ENCODE measurements at regions not wholly inside any gene's neighbourhood (a gene's known extent, or its start where the extent isn't known, plus 50 kb on each side); places are given as distances from the start of the nearest gene placed in this dataset.

DNA sequence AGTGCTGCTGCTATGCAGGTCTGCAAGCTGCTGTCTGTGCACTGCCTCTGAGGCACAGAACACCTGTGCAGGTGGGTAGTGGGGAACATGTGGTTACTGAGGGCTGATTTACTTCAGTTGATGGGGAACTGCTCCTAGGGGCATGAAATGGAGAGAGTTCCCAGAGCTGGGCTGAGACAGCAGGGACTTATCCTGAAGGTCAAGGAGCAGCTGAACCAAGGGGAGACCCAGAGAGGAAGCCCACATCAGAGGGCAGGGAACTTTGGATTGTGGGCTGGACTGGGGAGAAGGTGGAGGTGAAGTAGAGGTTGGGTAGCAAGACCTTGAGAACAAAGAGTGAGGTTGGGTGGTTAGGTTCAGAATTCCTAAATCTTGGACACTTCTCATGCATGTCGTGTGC is 311.9 kb downstream of the AACS start:
- TF ChIP-seq POLR2A (IDR thresholded peaks at IDR 0.05) (no peak), POLR2AphosphoS5 (IDR thresholded peaks at IDR 0.05) (no peak)
- TF ChIP-seq, protein P1, sequence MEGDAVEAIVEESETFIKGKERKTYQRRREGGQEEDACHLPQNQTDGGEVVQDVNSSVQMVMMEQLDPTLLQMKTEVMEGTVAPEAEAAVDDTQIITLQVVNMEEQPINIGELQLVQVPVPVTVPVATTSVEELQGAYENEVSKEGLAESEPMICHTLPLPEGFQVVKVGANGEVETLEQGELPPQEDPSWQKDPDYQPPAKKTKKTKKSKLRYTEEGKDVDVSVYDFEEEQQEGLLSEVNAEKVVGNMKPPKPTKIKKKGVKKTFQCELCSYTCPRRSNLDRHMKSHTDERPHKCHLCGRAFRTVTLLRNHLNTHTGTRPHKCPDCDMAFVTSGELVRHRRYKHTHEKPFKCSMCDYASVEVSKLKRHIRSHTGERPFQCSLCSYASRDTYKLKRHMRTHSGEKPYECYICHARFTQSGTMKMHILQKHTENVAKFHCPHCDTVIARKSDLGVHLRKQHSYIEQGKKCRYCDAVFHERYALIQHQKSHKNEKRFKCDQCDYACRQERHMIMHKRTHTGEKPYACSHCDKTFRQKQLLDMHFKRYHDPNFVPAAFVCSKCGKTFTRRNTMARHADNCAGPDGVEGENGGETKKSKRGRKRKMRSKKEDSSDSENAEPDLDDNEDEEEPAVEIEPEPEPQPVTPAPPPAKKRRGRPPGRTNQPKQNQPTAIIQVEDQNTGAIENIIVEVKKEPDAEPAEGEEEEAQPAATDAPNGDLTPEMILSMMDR (IDR thresholded peaks at IDR 0.05 in 8 of 11, conservative IDR thresholded peaks at IDR 0.05 in 3 of 11) = no peak
